Uterus (tissue), 3 donors: ENCODE measurements at regions not wholly inside any gene's neighbourhood (a gene's known extent, or its start where the extent isn't known, plus 50 kb on each side); places are given as distances from the start of the nearest gene placed in this dataset.

Experiments
- DNase-seq, 2 donors: peaks; one replicate each; pipeline ENCODE4 v3.0.0-alpha.2; 2019 to 2020
- H3K27ac ChIP-seq, 2 donors: fragments of 200-600 bp; sonication (generic); 1 replicate in 1 of 2; 2 replicates in 1 of 2; pipeline ENCODE4 v1.5.1; 2016 to 2018
- H3K27me3 ChIP-seq, 2 donors: fragments of 200-600 bp; sonication (generic); one replicate each; pipeline ENCODE4 v1.5.1; 2018 to 2019; ENCODE audit warnings: control low read depth in 1 of 2
- H3K36me3 ChIP-seq, 2 donors: fragments of 200-600 bp; sonication (generic); one replicate each; pipeline ENCODE4 v1.5.1; 2019; ENCODE audit warnings: control low read depth in 1 of 2
- H3K4me1 ChIP-seq, 2 donors: fragments of 200-600 bp; sonication (generic); one replicate each; pipeline ENCODE4 v1.5.1; 2018 to 2019; ENCODE audit warnings: control low read depth in 1 of 2
- H3K4me3 ChIP-seq, 2 donors: fragments of 200-600 bp; sonication (generic); 1 replicate in 1 of 2; 2 replicates in 1 of 2; pipeline ENCODE4 v1.5.1; 2018 to 2019; ENCODE audit warnings: mild to moderate bottlenecking in 1 of 2
- H3K9me3 ChIP-seq, 2 donors: fragments of 200-600 bp; sonication (generic); one replicate each; pipeline ENCODE4 v1.5.1; 2019; ENCODE audit warnings: control low read depth in 1 of 2
- POLR2A ChIP-seq, 2 donors: fragments of 450-650 bp; IDR thresholded peaks; one replicate each; pipeline ENCODE4 v1.6.1; 2016; ENCODE audit warnings: antibody characterized with exemption in 2 of 2, mild to moderate bottlenecking in 1 of 2, moderate library complexity in 1 of 2
- intact Hi-C: fragments of 100-400 bp; cut with DNase I; formaldehyde crosslinking; loops from one replicate; pipeline ENCODE4 v1.15.1; 2023; ENCODE audit warnings: low total_unique reads
- TF ChIP-seq, protein P1 (sequence below), 4 experiments: fragments of 200-600 bp in 2 of 4; fragments of 450-650 bp in 2 of 4; sonication (generic) in 2 of 4; IDR thresholded peaks; one replicate each; pipeline ENCODE4 v1.5.1; 2016 to 2019; ENCODE audit warnings: antibody characterized with exemption in 4 of 4, mild to moderate bottlenecking in 2 of 4, moderate library complexity in 1 of 4
- donor health status: DM: yes; HTN: yes; CAD: no.

DNA sequence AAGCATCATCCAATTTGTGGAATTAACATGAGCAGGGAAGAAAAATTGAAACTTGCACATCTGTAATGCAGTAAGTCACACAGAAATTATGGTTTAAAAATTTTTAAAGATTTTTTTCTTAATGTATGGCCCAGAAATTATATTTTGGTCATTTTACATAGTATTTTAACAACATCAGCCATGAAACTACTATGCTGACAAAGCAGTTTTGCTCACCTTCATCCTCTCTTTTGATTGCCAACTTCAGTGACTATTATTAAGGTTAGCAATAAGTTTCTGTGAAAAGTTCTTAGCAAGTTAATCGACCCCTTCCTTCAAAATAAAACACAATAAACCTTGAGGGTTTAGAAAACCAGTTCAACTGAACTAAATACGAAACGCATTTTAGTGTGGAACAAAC, 1347.0 kb downstream of the EPHA7 start:
- intact Hi-C loops = no loop called here

DNA sequence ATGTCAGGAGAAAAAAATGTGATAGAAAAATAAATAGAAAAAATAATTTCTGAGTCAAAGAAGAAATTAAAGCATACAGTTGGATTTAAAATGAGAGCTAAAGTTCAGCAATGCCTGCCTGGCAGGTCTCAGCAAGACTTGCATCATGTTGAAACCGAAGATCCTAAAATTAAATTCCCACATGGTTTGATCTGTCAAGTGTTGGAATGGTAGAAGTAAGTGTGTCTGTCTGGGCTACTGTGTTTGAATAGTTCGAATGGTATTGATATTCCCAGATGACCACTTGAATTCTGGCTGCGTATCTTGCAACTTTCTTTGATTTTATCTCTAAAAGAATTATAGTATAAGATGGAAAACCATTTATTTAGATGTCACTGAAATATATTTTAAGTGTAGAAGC, 1349.6 kb downstream of the EPHA7 start:
- TF ChIP-seq, protein P1, sequence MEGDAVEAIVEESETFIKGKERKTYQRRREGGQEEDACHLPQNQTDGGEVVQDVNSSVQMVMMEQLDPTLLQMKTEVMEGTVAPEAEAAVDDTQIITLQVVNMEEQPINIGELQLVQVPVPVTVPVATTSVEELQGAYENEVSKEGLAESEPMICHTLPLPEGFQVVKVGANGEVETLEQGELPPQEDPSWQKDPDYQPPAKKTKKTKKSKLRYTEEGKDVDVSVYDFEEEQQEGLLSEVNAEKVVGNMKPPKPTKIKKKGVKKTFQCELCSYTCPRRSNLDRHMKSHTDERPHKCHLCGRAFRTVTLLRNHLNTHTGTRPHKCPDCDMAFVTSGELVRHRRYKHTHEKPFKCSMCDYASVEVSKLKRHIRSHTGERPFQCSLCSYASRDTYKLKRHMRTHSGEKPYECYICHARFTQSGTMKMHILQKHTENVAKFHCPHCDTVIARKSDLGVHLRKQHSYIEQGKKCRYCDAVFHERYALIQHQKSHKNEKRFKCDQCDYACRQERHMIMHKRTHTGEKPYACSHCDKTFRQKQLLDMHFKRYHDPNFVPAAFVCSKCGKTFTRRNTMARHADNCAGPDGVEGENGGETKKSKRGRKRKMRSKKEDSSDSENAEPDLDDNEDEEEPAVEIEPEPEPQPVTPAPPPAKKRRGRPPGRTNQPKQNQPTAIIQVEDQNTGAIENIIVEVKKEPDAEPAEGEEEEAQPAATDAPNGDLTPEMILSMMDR (IDR thresholded peaks at IDR 0.05) = no peak
- TF ChIP-seq POLR2A (IDR thresholded peaks at IDR 0.05) = no peak
- Histone ChIP-seq H3K4me3 (no peak overlapping the region), H3K27me3 (no peaks in the 10 kb centered on the region), H3K27ac (no peak overlapping the region), H3K9me3 (no peaks in the 10 kb centered on the region), H3K4me1 (no peaks in the 10 kb centered on the region), H3K36me3 (no peaks in the 10 kb centered on the region)
- no peak for DNase-seq
- intact Hi-C loops = no loop called here

More for the DNA sequence above, 1347.0 kb downstream of the EPHA7 start:
- Histone ChIP-seq H3K36me3 (no peaks in the 10 kb centered on the region), H3K27me3 (no peaks in the 10 kb centered on the region), H3K9me3 (no peaks in the 10 kb centered on the region), H3K4me3 (no peak overlapping the region), H3K4me1 (no peaks in the 10 kb centered on the region), H3K27ac (no peak overlapping the region)
- DNase-seq = no peak
- no peak for TF ChIP-seq POLR2A (IDR thresholded peaks at IDR 0.05)
- TF ChIP-seq, protein P1 (IDR thresholded peaks at IDR 0.05) = no peak

DNA sequence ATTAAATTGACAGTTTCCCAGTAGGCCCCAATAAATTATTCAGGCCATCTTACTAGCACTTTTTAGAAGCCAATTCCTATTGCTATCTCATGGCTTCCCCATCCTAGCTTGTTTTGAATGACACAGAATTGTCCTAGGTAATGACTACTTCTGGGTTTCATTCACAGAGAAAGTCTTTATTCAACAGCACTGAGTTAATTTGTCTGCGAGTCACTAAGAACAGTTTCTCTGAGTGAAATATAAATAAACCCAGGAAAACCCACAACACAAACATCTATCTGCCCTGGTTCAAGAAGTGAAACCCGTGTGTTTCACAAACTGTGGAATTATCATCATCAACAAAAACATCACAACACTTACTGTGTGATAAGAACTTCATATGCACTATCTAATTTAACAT, 1366.8 kb downstream of the EPHA7 start:
- Histone ChIP-seq H3K36me3 (no peaks in the 10 kb centered on the region), H3K27me3 (no peaks in the 10 kb centered on the region), H3K4me3 (no peak overlapping the region), H3K4me1 (no peaks in the 10 kb centered on the region), H3K9me3 (no peaks in the 10 kb centered on the region), H3K27ac (no peak overlapping the region)
- intact Hi-C loops = no loop called here
- DNase-seq = no peak
- TF ChIP-seq, protein P1 (IDR thresholded peaks at IDR 0.05) = no peak
- TF ChIP-seq POLR2A (IDR thresholded peaks at IDR 0.05) = no peak

DNA sequence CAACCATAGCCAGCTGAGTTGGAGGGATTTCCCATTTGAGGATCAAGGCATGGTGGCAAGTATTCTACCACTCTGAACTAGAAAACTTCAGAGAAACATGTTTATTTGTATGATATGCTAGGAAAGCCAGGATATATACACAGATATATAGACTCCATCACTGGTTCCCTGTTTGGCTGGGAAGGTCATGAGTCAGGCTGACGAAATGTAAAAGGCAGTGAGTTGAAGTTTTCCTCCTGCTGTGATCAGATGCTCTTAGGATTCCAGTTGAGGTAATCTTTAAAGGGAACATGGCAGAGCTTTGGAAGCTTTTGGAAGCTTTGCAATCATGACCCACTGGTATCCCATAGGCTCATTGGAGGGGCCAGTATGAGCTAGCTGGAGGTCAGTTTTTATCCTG, 1369.1 kb downstream of the EPHA7 start:
- Histone ChIP-seq H3K9me3 (no peaks in the 10 kb centered on the region), H3K27ac (no peak overlapping the region), H3K4me3 (no peak overlapping the region), H3K4me1 (no peaks in the 10 kb centered on the region), H3K36me3 (no peaks in the 10 kb centered on the region), H3K27me3 (no peaks in the 10 kb centered on the region)
- intact Hi-C loops = no loop called here
- TF ChIP-seq, protein P1 (IDR thresholded peaks at IDR 0.05) = no peak
- no peak for TF ChIP-seq POLR2A (IDR thresholded peaks at IDR 0.05)
- DNase-seq = no peak

DNA sequence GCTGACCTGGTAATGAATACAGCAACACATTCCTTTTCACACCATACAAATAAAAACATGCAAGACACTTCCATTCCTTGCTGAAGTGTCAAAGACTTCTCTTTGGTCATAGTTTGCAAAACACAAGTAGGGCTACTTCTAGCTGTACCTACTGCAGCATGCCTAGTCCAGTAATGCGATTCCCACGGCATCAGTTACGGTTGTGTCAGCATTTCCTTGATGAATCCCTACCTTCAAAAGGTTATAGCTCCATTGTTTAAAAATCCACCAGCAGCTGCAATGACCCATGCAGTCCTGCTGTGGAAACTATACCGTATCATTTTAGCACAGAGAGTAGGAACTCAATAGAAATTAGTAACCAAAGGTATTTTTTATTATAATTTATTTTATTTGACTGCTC, 1371.5 kb downstream of the EPHA7 start:
- no peak overlapping the region for H3K4me3 ChIP-seq
- no peaks in the 10 kb centered on the region for H3K9me3 ChIP-seq
- intact Hi-C loops = no loop called here
- TF ChIP-seq, protein P1 (IDR thresholded peaks at IDR 0.05) = no peak
- TF ChIP-seq POLR2A (IDR thresholded peaks at IDR 0.05) = no peak
- no peak for DNase-seq
- H3K36me3 ChIP-seq = no peaks in the 10 kb centered on the region
- H3K27ac ChIP-seq = no peak overlapping the region
- no peaks in the 10 kb centered on the region for H3K4me1 ChIP-seq
- no peaks in the 10 kb centered on the region for H3K27me3 ChIP-seq
